Suppressor macrophage treated with lipopolysaccharide for 1 hour (primary cell): ENCODE measurements at regions not wholly inside any gene's neighbourhood (a gene's known extent, or its start where the extent isn't known, plus 50 kb on each side); places are given as distances from the start of the nearest gene placed in this dataset.

ENCODE experiments used
- DNase-seq, 3 donors: peaks; one replicate each; pipeline ENCODE4 v3.0.0-alpha.2; 2020 to 2022

- no peak for DNase-seq
Observed at GRCh38 chr1:81613803-81614202, 186.9 kb upstream of the ADGRL2 start.

GRCh38 chr1:81607924-81608323, 192.8 kb upstream of the ADGRL2 start:
- DNase-seq, result no peak

- DNase-seq, result no peak
Observed at GRCh38 chr1:81607086-81607485, 193.6 kb upstream of the ADGRL2 start.

- no peak for DNase-seq
Observed at GRCh38 chr1:81606656-81607055, 194.1 kb upstream of the ADGRL2 start.

GRCh38 chr1:81605023-81605422, 195.7 kb upstream of the ADGRL2 start:
- DNase-seq, result no peak

GRCh38 chr1:81600878-81601622, 199.7 kb upstream of the ADGRL2 start:
- DNase-seq, result no peak

GRCh38 chr1:81600363-81600762, 200.4 kb upstream of the ADGRL2 start:
- DNase-seq, result no peak

GRCh38 chr1:81598623-81599022, 202.1 kb upstream of the ADGRL2 start:
- DNase-seq, result no peak

GRCh38 chr1:81597720-81598426, 202.9 kb upstream of the ADGRL2 start:
- no peak for DNase-seq

- no peak for DNase-seq
Observed at GRCh38 chr1:81596341-81596740, 204.4 kb upstream of the ADGRL2 start.

- DNase-seq, result no peak
Observed at GRCh38 chr1:81594206-81594605, 206.5 kb upstream of the ADGRL2 start.

GRCh38 chr1:81592233-81592632, 208.5 kb upstream of the ADGRL2 start:
- no peak for DNase-seq

GRCh38 chr1:81590171-81590570, 210.6 kb upstream of the ADGRL2 start:
- DNase-seq, result no peak

GRCh38 chr1:81588149-81588548, 212.6 kb upstream of the ADGRL2 start:
- no peak for DNase-seq

- no peak for DNase-seq
Observed at GRCh38 chr1:81587426-81587825, 213.3 kb upstream of the ADGRL2 start.

- no peak for DNase-seq
Observed at GRCh38 chr1:81585371-81585770, 215.4 kb upstream of the ADGRL2 start.

- no peak for DNase-seq
Observed at GRCh38 chr1:81584398-81584797, 216.3 kb upstream of the ADGRL2 start.

GRCh38 chr1:81583878-81584277, 216.9 kb upstream of the ADGRL2 start:
- DNase-seq, result no peak

- DNase-seq, result no peak
Observed at GRCh38 chr1:81582467-81582986, 218.2 kb upstream of the ADGRL2 start.

GRCh38 chr1:81578867-81579266, 221.9 kb upstream of the ADGRL2 start:
- DNase-seq, result no peak

- DNase-seq, result no peak
Observed at GRCh38 chr1:81577004-81577697, 223.6 kb upstream of the ADGRL2 start.

- DNase-seq, result no peak
Observed at GRCh38 chr1:81574408-81574807, 226.3 kb upstream of the ADGRL2 start.

- no peak for DNase-seq
Observed at GRCh38 chr1:81573458-81573857, 227.3 kb upstream of the ADGRL2 start.

GRCh38 chr1:81571946-81572345, 228.8 kb upstream of the ADGRL2 start:
- DNase-seq, result no peak
